ENCODE measurements at regions not wholly inside any gene's neighbourhood (a gene's known extent, or its start where the extent isn't known, plus 50 kb on each side); places are given as distances from the start of the nearest gene placed in this dataset.

DNA sequence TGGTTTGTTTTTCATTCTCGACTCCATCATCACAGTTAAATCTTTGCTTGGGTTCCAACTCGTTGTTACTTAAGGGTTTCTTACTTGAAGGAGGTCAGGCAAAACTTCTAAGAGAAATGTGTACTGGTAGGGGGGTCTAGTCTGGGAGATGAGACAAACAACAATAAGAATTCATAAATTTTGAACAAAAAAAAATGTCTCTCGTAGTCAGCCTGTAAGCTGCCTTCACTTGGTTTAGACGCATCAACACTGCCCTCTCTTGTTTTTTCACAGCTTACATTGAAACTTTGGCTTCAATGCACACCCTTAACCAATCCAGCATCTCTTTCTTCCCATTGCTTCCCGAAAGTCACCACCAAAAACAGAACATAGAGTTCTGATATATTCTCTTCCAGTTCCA lies 576.4 kb upstream of the PIK3C3 start:
- H3K9me3 Mint-ChIP-seq, result peaks cover 8 to 20% of the 10 kb centered on the region in 2 donors
- H3K27me3 Mint-ChIP-seq (ENCODE audit: low read depth in 2 of 2), result no peaks in the 10 kb centered on the region
- Histone ChIP-seq H3K9me3 (ENCODE audit: control insufficient read depth, insufficient read depth, low read length) (peaks cover 3% of the 10 kb centered on the region), H3K4me3 (ENCODE audit: low read length) (no peak overlapping the region), H3K4me1 (ENCODE audit: control insufficient read depth, insufficient read depth, low read length) (no peaks in the 10 kb centered on the region), H3K27me3 (ENCODE audit: control insufficient read depth, insufficient read depth, low read length) (no peaks in the 10 kb centered on the region), H3K27ac (ENCODE audit: low read length) (no peak overlapping the region), H3K36me3 (ENCODE audit: control insufficient read depth, insufficient read depth, low read length) (no peaks in the 10 kb centered on the region)
- DNase-seq, result no peak
- no peak overlapping the region for H3K4me3 Mint-ChIP-seq
- no peak overlapping the region for H3K27ac Mint-ChIP-seq
- intact Hi-C loops (cut with micrococcal nuclease), result no loop called here
- H3K36me3 Mint-ChIP-seq, result no peaks in the 10 kb centered on the region
- H3K4me1 Mint-ChIP-seq, result no peaks in the 10 kb centered on the region
- TF ChIP-seq, protein P1, sequence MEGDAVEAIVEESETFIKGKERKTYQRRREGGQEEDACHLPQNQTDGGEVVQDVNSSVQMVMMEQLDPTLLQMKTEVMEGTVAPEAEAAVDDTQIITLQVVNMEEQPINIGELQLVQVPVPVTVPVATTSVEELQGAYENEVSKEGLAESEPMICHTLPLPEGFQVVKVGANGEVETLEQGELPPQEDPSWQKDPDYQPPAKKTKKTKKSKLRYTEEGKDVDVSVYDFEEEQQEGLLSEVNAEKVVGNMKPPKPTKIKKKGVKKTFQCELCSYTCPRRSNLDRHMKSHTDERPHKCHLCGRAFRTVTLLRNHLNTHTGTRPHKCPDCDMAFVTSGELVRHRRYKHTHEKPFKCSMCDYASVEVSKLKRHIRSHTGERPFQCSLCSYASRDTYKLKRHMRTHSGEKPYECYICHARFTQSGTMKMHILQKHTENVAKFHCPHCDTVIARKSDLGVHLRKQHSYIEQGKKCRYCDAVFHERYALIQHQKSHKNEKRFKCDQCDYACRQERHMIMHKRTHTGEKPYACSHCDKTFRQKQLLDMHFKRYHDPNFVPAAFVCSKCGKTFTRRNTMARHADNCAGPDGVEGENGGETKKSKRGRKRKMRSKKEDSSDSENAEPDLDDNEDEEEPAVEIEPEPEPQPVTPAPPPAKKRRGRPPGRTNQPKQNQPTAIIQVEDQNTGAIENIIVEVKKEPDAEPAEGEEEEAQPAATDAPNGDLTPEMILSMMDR (IDR thresholded peaks at IDR 0.05), result no peak
- WGBS (ENCODE audit: insufficient coverage), result 51% methylated on average over 4 of the region's 5 CpGs
- ATAC-seq, result no peak

DNA sequence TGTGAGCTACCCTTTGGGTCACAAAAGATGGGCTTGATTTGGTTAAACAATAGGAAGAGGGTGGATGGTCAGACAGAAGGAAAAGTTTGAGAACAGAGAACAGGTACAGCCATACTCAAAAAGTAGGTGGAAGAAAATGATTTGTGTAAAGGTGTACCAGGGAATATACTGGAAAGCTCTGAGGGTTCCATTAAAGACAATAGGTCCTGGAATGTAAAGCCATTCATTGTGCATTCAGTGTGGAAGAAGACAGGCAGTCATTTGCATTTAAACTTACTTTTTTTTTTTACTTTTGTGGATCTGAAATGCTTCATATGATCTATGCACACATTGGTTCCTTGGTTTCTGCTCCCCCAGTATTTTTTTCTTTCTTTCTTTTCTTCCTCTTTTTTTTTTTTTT lies 581.4 kb upstream of the PIK3C3 start:
- Mint-ChIP-seq H3K9me3 (peaks cover 11 to 22% of the 10 kb centered on the region in 2 donors), H3K4me1 (no peaks in the 10 kb centered on the region), H3K27ac (no peak overlapping the region), H3K4me3 (no peak overlapping the region), H3K27me3 (ENCODE audit: low read depth in 2 of 2) (no peaks in the 10 kb centered on the region), H3K36me3 (no peaks in the 10 kb centered on the region)
- Histone ChIP-seq H3K4me1 (ENCODE audit: control insufficient read depth, insufficient read depth, low read length) (no peaks in the 10 kb centered on the region), H3K27me3 (ENCODE audit: control insufficient read depth, insufficient read depth, low read length) (no peaks in the 10 kb centered on the region), H3K27ac (ENCODE audit: low read length) (no peak overlapping the region), H3K4me3 (ENCODE audit: low read length) (no peak overlapping the region), H3K9me3 (ENCODE audit: control insufficient read depth, insufficient read depth, low read length) (no peaks in the 10 kb centered on the region), H3K36me3 (ENCODE audit: control insufficient read depth, insufficient read depth, low read length) (no peaks in the 10 kb centered on the region)
- ATAC-seq, result no peak
- DNase-seq, result no peak
- intact Hi-C loops (cut with micrococcal nuclease), result no loop called here
- TF ChIP-seq, protein P1 (IDR thresholded peaks at IDR 0.05), result no peak

DNA sequence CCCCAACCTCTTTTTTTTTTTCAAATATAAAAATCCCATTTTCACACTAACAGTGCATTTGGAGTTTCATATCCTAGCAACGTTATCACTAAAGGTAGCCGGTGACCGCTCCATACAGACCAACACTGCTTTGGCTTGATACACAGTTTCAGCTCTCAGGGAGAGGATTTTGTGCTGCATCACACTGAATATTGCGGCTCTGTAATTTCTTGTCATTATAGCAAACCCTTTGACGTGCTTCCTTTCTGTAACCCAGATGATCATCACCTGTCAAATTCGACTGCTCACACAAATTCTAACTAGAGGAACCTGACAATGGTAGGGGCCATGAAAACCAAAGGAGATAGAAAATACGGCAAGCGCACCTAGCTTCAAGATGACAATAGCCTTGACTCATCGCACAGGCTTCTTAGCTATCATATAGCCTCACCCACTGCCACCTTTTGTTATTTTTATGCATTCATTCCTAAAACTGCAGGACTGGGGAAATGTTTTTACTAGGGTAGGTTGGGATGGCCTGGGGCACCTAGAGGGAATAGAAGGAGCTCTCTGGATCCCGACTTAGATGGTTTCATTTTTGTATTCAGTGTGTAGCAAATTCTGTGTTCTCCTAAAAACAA lies 582.9 kb upstream of the PIK3C3 start:
- 89% methylated on average over 9 of the region's 10 CpGs for WGBS (ENCODE audit: insufficient coverage)
- no peak overlapping the region for H3K27ac ChIP-seq (ENCODE audit: low read length)
- no peaks in the 10 kb centered on the region for H3K27me3 Mint-ChIP-seq (ENCODE audit: low read depth in 2 of 2)
- TF ChIP-seq, protein P1 (IDR thresholded peaks at IDR 0.05), result no peak
- H3K4me3 ChIP-seq (ENCODE audit: low read length), result no peak overlapping the region
- no peaks in the 10 kb centered on the region for H3K4me1 ChIP-seq (ENCODE audit: control insufficient read depth, insufficient read depth, low read length)
- H3K27me3 ChIP-seq (ENCODE audit: control insufficient read depth, insufficient read depth, low read length), result no peaks in the 10 kb centered on the region
- H3K36me3 ChIP-seq (ENCODE audit: control insufficient read depth, insufficient read depth, low read length), result no peaks in the 10 kb centered on the region
- ATAC-seq (no peak), DNase-seq (no peak)
- H3K9me3 ChIP-seq (ENCODE audit: control insufficient read depth, insufficient read depth, low read length), result no peaks in the 10 kb centered on the region
- no peaks in the 10 kb centered on the region for H3K4me1 Mint-ChIP-seq
- peaks cover 9 to 20% of the 10 kb centered on the region in 2 donors for H3K9me3 Mint-ChIP-seq
- H3K4me3 Mint-ChIP-seq, result no peak overlapping the region
- H3K36me3 Mint-ChIP-seq, result no peaks in the 10 kb centered on the region
- no peak overlapping the region for H3K27ac Mint-ChIP-seq
- intact Hi-C loops (cut with micrococcal nuclease), result no loop called here
